ENCODE measurements at regions not wholly inside any gene's neighbourhood (a gene's known extent, or its start where the extent isn't known, plus 50 kb on each side); places are given as distances from the start of the nearest gene placed in this dataset.

DNA sequence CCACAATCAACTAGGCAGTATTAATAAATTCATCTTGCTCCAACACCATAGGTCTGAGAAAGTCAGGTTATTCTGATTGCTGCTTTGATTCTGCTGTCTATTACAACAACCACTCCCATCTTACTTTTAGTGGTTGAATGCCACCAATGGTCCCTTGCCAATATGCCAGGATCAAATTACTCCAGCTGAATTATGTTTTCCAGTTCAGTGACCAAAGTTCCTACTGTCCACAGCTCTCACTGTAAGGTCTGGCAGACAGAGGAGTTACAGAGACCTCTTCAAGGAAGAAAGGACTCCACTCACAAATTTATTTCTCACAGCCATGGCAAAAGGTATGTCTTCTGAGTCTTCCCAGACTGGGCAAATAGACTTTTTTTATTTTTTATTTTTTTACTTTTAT lies 557.0 kb downstream of the HAO1 start:
- intact Hi-C loops (cut with micrococcal nuclease): no loop called here

DNA sequence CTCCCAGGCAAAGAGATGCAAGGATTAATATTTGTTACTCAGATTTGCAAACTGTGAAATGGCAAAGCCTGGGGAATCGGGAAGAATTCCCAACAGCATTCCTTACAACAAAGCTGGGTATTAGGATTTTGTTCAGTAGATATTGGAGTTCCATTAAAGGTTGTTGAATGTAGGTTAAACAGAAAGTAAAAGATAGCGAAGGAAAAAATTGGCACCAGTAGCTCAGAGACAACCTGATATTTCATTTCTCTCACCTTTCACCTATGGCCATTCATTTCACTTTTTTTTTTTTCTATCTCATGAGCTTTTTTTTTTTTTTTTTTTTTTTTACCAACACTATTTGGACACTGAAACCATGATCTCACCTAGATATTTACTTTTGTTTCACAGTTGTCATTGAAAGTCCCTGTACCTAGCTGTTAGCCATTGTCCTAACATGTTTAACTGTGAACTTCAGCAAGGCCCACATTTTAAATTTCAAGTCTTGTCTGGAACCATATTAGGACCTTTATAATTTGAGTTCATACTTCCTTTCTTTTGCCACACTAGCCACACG lies 552.5 kb downstream of the HAO1 start:
- intact Hi-C loops (cut with micrococcal nuclease): loop anchor here (2.0 kb wide), 1 partner anchor 19 kb away; no protein-coding TSS in a partner anchor

DNA sequence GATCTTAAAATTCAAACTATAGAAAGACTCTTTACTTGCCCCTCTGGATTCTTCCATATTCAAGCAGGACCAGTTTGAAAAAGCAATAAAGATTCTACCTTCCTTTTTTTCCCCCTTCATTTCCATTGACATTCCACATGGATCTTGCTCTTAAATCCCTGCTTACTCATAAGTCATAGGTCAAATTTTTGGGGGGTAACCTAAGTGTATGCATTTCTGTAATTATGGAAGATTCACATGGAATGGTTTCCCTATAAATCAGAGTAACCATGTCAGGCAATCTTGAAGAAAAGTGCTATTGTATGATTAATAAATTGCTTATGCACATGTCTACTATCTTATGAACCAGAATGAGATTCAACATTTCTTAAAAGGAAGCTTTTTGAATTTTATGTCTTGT lies 551.0 kb downstream of the HAO1 start:
- intact Hi-C loops (cut with micrococcal nuclease): no loop called here

DNA sequence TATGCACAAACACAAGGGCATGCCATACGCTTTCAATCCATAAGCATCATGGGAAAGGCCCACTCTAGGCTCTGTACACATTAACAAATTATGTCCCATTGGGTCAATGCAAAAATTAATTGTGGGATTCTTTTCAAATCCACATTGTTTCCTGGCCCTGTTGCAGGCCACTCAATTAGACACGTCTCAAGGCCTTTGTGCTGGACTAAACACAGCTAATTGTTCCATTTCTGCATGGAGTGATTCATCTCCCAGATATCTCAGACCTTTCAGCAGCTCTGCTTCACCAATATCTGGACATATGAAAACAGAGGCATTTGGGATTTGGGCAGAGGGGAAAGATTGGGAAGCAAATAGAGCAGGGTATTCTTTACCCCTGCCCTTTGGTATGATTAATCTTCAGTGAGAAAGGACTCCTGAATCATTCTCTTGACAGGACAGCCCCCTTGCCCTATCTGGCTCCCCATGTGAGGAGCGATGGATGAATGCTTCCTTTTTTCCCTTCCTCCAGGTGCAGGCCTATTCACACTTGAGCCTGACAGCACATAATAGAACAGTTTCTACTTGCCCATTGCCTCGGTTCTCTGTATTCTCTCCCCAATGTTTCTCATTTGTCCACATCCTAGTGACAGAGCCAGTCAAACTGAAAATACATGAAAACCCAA lies 547.6 kb downstream of the HAO1 start:
- intact Hi-C loops (cut with micrococcal nuclease): no loop called here

DNA sequence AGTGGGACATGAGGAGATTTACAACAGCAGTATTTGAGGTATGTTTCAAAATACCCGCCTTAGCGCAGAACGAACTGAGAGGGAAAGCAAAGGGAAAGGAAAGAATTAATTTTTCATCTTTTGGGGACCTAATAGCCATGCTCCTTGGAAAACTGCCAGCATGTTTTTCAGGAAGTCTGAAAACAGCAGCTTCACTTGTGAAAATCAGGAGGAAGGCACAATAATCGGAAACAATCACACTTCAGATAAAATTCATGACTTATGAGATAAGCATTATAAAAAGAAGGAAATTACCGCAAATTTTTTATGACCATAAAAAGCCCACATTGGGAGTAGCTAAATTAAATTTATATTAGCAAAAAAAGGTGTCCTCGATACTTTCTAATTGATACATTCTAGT lies 541.1 kb downstream of the HAO1 start:
- intact Hi-C loops (cut with micrococcal nuclease): no loop called here

DNA sequence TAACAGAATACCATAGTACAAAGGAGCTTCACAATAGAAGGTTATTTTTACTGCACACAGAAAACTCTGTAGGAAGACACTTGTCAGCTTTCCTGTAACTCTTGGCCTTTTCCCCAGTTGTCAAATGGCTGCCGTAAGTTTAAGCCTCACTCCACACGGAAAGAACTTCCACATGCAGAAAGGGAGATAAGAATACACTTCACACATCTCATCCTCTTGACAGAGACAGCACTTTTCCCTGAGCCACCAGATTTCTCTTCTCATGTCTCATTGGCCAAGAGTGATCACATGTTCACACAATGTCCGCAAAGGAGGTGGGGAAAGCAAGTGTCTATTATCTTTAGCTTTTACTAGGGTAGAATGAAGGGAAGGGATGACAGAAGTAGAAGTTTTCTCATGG lies 540.7 kb downstream of the HAO1 start:
- intact Hi-C loops (cut with micrococcal nuclease): no loop called here

DNA sequence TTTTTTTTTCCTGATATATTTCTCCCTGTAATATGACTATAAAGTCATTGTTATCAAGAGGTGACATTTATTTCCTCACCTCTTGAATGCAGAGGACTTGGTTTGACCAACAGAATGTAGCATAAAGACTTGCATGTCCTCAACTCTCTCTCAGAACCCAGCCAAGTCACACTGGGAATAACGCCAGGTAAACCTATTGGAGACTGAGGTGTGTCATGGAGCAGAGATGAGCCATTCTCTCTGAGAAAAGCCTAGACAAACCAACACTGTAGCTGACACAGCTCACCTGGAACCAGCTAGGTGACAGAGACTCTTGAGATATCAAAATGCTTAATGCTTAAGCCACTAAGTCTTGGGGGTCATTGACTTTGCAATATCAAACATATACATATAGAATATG lies 533.6 kb downstream of the HAO1 start:
- intact Hi-C loops (cut with micrococcal nuclease): loop anchor here (2.0 kb wide), 1 partner anchor 20 kb away; no protein-coding TSS in a partner anchor

DNA sequence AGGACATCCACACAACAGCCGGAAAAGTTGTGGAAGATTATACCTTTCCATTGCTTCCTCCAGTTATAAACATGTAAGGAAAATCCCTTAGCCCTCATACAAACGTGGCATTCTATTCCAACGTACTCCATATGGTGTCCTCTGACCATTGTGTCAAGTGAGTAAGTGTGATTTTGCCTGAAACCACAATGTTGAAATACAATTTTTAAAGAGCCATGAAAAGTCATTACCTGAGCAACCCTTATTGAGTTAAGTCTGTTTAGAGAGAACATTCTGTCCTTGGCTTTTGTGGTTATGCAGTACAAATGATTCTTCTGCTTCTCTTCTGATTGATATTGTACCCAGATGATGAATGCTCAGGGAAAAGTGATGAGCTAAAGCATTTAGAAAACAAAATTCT lies 530.1 kb downstream of the HAO1 start:
- intact Hi-C loops (cut with micrococcal nuclease): no loop called here

DNA sequence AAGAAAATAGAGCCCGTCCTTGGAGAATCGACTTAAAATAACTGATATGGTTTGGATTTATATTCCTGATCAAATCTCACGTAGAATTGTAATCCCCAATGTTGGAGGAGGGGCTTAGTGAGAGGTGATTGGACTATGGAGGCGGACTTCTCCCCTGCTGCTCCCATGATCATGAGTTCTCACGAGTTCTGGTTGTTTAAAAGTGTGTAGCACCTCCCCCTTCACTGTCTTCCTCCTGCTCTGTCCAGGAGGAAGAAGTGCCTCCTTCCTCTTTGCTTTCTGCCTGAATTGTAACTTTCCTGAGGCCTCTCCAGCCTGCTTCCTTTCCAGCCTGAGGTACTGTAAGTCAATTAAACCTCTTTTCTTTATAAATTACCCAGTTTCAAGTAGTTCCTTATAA lies 529.2 kb downstream of the HAO1 start:
- intact Hi-C loops (cut with micrococcal nuclease): no loop called here

DNA sequence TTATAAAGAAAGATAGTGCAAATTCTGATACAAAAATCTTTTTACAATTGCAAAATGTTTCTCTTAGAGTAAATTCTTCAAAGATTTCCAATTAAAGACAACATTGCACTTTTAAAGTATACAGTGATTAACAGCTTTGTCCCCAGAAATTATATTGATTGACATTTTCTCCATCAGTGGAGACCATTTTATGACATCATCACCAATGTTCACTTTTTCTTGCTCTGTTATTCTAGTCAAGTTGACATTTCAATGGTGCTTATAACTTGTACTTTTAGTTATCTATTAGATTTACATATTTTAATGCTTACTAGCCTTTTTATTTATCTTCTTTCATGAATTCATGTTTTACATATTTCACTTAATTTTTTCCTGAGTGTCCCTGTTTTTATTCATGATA lies 524.8 kb downstream of the HAO1 start:
- intact Hi-C loops (cut with micrococcal nuclease): no loop called here

DNA sequence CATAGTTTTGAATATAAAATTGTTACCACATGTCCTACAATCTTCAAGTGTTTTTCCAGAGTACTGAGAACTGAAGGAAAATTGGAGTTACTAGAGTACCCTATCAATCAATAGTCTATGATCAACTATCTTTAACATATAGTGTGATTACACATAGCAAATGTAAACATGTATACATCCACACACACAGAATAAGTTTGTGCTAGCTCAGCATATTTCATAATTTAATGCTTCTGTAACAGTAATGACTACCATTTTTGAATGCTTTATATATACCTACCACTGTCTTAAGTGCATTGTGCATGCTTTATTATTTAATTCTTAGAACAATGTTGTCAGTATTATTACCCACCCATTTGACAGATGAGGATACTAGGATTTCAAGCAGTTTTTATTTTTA lies 523.9 kb downstream of the HAO1 start:
- intact Hi-C loops (cut with micrococcal nuclease): no loop called here

DNA sequence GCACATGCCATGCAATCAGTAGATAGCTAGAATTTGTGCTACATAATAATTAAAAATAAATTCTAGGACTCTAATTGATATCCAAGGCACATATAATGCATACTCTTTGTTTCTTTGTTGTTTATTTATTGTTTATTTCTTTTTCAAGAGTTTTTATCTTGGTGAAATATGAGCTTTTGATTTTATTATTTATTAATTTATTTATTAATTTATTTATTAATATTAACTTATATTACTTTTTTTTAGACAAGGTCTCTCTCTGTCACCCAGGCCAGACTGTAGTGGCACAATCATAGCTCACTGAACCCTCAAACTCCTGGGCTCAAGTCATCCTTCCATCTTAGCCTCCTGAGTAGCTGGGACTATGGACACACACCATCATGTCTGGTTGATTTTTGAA lies 519.9 kb downstream of the HAO1 start:
- intact Hi-C loops (cut with micrococcal nuclease): no loop called here

DNA sequence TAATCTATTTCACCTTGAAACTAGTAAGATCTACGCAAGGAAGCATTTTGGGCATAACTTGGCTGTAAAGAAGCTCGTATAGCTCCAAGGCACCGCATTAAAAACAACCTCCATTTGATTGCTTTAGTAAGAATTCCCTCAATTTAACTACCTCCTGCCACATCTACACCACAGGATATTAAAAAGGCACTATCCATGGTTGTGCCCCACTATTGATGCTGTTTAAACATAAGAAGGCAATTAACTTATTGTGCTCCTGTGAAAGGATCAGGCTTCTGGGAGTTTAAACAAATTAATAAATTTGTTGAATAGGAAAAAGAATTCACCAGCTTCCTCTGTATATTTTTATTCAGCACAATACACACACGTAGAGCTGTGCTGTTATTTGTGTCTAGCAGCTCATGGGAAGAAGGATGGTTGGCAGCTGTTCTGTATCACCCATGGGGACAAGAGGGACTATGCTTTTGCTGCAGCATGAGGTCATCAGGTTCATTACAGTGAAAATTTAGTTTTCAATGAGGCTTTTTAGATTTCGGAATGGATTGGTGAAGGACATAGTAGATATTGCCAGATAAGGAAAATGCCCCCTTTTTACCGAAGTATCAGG lies 513.3 kb downstream of the HAO1 start:
- intact Hi-C loops (cut with micrococcal nuclease): no loop called here

DNA sequence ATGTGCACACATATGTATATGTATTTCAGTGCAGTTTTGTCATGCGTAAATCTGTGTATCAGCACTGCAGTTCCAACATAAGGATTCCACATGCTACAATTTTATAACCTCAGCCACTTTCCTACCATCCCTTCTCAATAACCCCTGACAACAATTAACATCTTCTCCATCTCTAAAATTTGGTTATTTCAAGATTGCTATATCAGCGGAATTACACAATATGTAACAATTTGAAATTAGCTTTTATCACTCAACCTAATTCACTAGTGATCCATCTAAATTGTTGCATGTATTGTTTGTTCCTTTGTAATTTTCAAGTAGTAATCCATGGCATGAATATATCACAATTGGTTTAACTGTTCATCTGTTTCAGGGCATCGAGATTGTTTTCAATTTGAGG lies 511.3 kb downstream of the HAO1 start:
- intact Hi-C loops (cut with micrococcal nuclease): no loop called here

DNA sequence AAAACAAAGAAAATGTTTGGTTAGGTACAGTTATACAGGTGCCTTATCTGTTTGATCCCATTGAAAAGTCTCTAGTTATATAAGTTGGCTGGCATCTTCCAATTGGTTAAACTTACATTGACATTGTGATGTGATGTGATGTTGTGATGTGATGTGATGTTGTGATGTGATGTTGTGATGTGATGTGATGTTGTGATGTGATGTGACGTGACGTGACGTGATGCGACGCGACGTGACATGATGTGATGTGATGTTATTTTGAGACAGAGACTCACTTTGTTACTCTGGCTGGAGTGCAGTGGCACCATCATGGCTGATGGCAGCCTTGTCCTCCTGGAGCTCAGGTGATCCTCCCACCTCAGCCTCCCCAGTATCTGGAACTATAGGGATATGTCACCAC lies 507.6 kb downstream of the HAO1 start:
- intact Hi-C loops (cut with micrococcal nuclease): no loop called here

DNA sequence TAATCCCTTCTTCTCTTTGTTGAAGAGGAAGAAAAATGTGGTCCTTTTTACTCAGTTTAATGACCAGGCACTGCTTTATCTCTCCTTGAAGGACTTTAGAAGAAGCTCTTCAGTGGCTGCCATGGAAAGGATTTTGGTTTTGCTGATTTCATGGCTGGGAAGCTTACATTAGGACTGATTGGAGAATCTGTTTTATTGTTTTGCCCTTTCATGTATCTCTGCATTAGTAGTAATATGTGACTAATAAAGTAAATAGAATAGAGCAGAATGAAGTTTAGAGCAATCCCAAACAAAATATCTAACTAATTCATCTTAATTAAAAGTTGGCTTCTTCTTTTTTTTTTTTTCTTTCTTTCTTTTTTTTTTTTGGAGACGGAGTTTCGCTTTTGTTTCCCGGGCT lies 502.9 kb downstream of the HAO1 start:
- intact Hi-C loops (cut with micrococcal nuclease): no loop called here

DNA sequence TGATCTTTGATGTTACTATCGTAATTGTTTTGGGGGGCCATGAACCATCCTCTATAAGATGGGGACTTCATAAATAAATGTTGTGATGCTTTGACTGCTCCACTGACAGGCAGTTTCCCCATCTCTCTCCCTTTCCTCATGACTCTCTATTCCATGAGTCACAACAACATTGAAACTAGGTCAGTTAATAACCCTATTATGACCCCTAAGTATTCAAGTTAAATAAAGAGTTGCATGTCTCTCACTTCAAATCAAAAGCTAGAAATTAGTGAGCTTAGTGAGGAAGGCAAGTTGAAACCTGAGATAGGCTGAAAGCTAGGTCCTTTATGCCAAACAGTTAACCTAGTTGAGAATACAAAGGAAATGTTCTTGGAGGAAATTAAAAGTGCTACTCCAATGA lies 491.0 kb downstream of the HAO1 start:
- intact Hi-C loops (cut with micrococcal nuclease): loop anchor here (10.0 kb wide), 1 partner anchor 84 kb away; no protein-coding TSS in a partner anchor

DNA sequence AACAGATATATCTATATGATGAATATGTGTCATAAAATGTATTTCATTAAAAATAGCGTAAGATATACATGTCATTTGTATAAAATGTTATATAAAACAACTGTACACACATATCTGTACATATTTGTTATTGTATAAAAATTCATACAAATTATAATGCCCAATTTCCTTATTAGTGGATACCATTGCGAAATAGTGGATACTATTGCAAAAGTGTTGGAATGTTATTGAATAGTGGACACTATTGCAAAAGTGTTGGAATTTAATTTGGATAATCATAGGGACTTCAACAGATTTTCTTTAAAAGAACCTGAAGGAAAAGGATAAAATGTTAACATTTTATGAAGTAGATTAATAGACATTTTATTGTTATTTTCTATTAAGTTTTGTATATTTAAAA lies 487.4 kb downstream of the HAO1 start:
- intact Hi-C loops (cut with micrococcal nuclease): no loop called here

DNA sequence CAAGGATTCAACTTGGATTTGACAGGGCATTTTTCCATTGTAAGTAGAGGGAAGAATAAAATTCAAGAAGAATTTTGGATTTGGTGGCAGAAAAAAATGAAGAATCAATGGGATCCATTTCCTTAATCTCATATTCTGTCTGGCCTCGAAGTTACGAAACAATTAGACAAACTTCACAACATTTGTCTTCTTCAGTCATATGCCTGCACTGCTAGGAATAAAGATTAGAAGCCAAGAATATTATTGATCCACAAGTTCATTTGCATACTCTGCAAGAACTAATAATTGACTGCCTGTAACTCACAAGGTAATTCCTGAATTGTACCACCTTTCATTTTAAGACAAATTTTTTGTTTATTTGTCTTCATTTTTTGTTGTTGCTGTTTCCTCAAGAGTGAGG lies 486.2 kb downstream of the HAO1 start:
- intact Hi-C loops (cut with micrococcal nuclease): no loop called here

DNA sequence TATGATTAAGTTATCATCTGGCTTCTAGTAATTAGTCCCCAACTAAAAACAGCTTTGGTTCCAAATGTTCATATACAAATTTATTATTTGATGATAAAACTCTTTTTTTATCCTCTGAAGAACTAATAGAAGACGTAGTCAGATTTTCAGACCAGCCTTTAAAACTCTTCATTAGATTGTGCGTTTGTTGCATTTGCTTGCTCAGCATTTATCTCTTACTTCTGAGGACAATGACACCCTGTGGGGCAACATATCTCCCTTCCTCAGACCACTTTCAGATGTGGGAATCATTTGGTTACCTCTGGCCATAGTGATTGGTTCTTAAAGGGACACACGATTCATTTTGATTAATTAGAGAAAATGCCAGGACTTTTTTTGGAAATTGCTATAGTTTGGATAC lies 481.8 kb downstream of the HAO1 start:
- intact Hi-C loops (cut with micrococcal nuclease): no loop called here

DNA sequence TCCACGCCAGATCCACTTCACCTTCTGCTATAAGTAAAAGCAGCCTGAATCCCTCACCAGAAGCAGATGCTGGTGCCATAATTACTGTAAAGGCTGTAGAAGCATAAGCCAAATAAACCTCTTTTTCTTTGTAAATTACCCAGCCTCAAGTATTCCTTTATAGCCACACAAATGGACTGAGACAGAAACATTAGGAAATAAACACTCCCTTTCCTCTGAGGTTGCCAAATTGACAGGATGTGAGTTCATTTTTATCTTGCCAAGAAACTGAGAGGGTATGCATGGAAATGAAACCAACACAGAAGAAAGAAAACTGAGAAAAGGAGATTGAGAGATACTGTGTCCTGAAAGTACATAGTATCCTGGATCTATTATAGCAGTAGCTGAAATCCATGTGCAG lies 481.2 kb downstream of the HAO1 start:
- intact Hi-C loops (cut with micrococcal nuclease): no loop called here

DNA sequence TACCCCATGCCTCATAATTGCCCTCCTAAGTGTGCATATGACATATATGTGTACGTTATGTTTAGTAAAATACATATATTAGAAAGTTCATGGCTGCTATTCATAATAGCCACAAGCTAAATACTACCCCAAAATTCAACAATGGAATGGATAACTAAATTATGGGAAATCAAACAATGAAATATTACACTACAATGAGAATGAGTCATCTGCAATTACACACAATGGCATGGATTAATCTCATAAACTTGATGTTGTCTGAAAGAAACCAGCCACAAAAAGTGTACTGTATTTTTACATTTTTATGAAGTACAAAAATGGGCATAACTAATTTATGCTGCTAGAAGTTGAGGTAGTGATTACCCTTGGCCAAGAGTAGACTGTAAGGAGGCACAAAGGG lies 477.0 kb downstream of the HAO1 start:
- intact Hi-C loops (cut with micrococcal nuclease): no loop called here

DNA sequence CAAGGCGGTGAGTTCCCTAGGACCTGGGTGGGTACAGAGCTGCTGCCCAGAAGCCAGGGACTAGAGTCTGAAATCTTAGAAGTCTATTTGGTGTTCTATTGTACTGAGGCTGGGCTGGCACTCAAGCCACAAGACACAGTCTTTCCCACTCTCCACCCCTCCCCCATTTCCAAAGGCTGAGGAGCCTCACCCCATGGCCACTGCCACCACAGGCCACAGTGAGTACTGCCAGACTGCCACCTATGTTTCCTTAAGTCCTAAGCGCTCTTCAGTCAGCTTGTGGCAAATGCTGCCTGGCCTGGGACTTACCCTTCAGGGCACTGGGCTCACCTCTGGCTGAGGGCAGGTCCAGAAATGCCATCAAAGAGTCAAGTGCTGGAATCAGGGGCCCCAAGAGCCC lies 469.3 kb downstream of the HAO1 start:
- intact Hi-C loops (cut with micrococcal nuclease): no loop called here

All from T-helper 1 cell treated with Interleukin-12 subunit alpha and Interleukin-12 subunit beta and Interleukin-4 antibody, amounts not matched to agents 30 ng/mL and 1 ng/mL, for 36 hours (primary cell).